MM.1S (cell line): ENCODE measurements at regions not wholly inside any gene's neighbourhood (a gene's known extent, or its start where the extent isn't known, plus 50 kb on each side); places are given as distances from the start of the nearest gene placed in this dataset.

Experiments used
- DNase-seq: peaks from one replicate; pipeline ENCODE4 v3.0.0-alpha.2; 2015
- H2AFZ ChIP-seq: fragments of 300-600 bp; sonication (generic); 2 replicates; pipeline ENCODE4 v1.6.0; 2016; ENCODE audit warnings: antibody characterized with exemption, low read length
- H3F3A ChIP-seq: fragments of 300-600 bp; sonication (generic); 2 replicates; pipeline ENCODE4 v1.6.1; 2016; ENCODE audit warnings: mild to moderate bottlenecking, antibody characterized with exemption, low read length, moderate library complexity, mixed read lengths; ENCODE audit not compliant: insufficient read depth
- H3K27ac ChIP-seq: fragments of 300-600 bp; sonication (generic); 2 replicates; pipeline ENCODE4 v1.5.1; 2016; ENCODE audit warnings: mild to moderate bottlenecking, low read length
- H3K27me3 ChIP-seq: fragments of 300-600 bp; sonication (generic); replicated peaks from 2 replicates; pipeline ENCODE4 v1.6.0; 2016; ENCODE audit warnings: low read length; ENCODE audit not compliant: insufficient read depth
- H3K36me3 ChIP-seq: fragments of 300-600 bp; sonication (generic); replicated peaks from 2 replicates; pipeline ENCODE4 v1.6.1; 2016; ENCODE audit warnings: mild to moderate bottlenecking, low read length, mixed read lengths; ENCODE audit not compliant: insufficient read depth
- H3K4me1 ChIP-seq: fragments of 300-600 bp; sonication (generic); 2 replicates; pipeline ENCODE4 v1.6.1; 2016; ENCODE audit warnings: low read length, mixed read lengths
- H3K4me2 ChIP-seq: fragments of 300-600 bp; sonication (generic); 2 replicates; pipeline ENCODE4 v1.6.0; 2016; ENCODE audit warnings: low read depth, low read length
- H3K4me3 ChIP-seq: fragments of 300-600 bp; sonication (generic); 2 replicates; pipeline ENCODE4 v1.5.1; 2016; ENCODE audit warnings: low read length, mixed read lengths
- H3K79me2 ChIP-seq: fragments of 300-600 bp; sonication (generic); 2 replicates; pipeline ENCODE4 v1.6.1; 2016; ENCODE audit warnings: mixed run types, low read length, mixed read lengths
- H3K9ac ChIP-seq: fragments of 300-600 bp; sonication (generic); 2 replicates; pipeline ENCODE4 v1.6.1; 2016; ENCODE audit warnings: low read length, mixed read lengths
- H3K9me2 ChIP-seq: fragments of 300-600 bp; sonication (generic); replicated peaks from 2 replicates; pipeline ENCODE4 v1.6.1; 2016; ENCODE audit warnings: mild to moderate bottlenecking, low read length, mixed read lengths; ENCODE audit not compliant: insufficient read depth
- H3K9me3 ChIP-seq: fragments of 300-600 bp; sonication (generic); replicated peaks from 2 replicates; pipeline ENCODE4 v1.6.1; 2016; ENCODE audit warnings: mild to moderate bottlenecking, low read length, mixed read lengths; ENCODE audit not compliant: insufficient read depth
- H4K20me1 ChIP-seq: fragments of 300-600 bp; sonication (generic); 2 replicates; pipeline ENCODE4 v1.6.1; 2016; ENCODE audit warnings: mild to moderate bottlenecking, low read length, moderate library complexity, mixed read lengths; ENCODE audit not compliant: insufficient read depth
- CTCF ChIP-seq: fragments of 300-600 bp; sonication (generic); IDR thresholded peaks from 2 replicates; pipeline ENCODE4 v1.5.1; 2016; ENCODE audit warnings: antibody characterized with exemption, low read length, mixed read lengths
- EZH2 ChIP-seq: fragments of 300-600 bp; sonication (generic); optimal IDR thresholded peaks from 2 replicates; pipeline ENCODE3; 2017; ENCODE audit warnings: low read depth, mild to moderate bottlenecking, antibody characterized with exemption, low read length, mixed read lengths
- EZH2phosphoT487 ChIP-seq: fragments of 300-600 bp; sonication (generic); IDR thresholded peaks from 2 replicates; pipeline ENCODE4 v1.6.1; 2018; ENCODE audit warnings: antibody characterized with exemption, low read length

GRCh38 chr16:54510685-54511221 lies 224.2 kb upstream of the IRX3 start:
- Histone ChIP-seq H3F3A (no peaks in the 10 kb centered on the region), H3K4me3 (no peak overlapping the region), H4K20me1 (no peaks in the 10 kb centered on the region), H3K9ac (no peak overlapping the region), H3K4me1 (no peaks in the 10 kb centered on the region), H3K9me2 (no peaks in the 10 kb centered on the region), H2AFZ (no peak overlapping the region), H3K36me3 (no peaks in the 10 kb centered on the region), H3K79me2 (no peaks in the 10 kb centered on the region), H3K9me3 (no peaks in the 10 kb centered on the region), H3K27me3 (no peaks in the 10 kb centered on the region), H3K27ac (no peak overlapping the region), H3K4me2 (no peak overlapping the region)
- TF ChIP-seq CTCF (no peak), EZH2 (no peak), EZH2phosphoT487 (no peak)
- DNase-seq, result no peak

GRCh38 chr16:54509456-54509855 lies 222.9 kb upstream of the IRX3 start:
- no peak overlapping the region for H3K27ac ChIP-seq
- H3K27me3 ChIP-seq, result no peaks in the 10 kb centered on the region

GRCh38 chr16:54508351-54508750 lies 221.8 kb upstream of the IRX3 start:
- Histone ChIP-seq H3K79me2 (no peaks in the 10 kb centered on the region), H3K9ac (no peak overlapping the region), H3K27me3 (no peaks in the 10 kb centered on the region), H4K20me1 (no peaks in the 10 kb centered on the region), H3K4me3 (no peak overlapping the region), H3F3A (no peaks in the 10 kb centered on the region), H3K4me1 (no peaks in the 10 kb centered on the region), H3K9me2 (no peaks in the 10 kb centered on the region), H3K27ac (no peak overlapping the region), H3K36me3 (no peaks in the 10 kb centered on the region), H3K9me3 (no peaks in the 10 kb centered on the region), H2AFZ (no peak overlapping the region), H3K4me2 (no peak overlapping the region)
- TF ChIP-seq EZH2phosphoT487 (no peak), EZH2 (no peak), CTCF (no peak)
- DNase-seq, result no peak

More at GRCh38 chr16:54509456-54509855, 222.9 kb upstream of the IRX3 start:
- no peak overlapping the region for H2AFZ ChIP-seq
- no peaks in the 10 kb centered on the region for H3K36me3 ChIP-seq
- TF ChIP-seq EZH2phosphoT487, result no peak
- TF ChIP-seq CTCF, result no peak
- TF ChIP-seq EZH2, result no peak
- H3K9ac ChIP-seq, result no peak overlapping the region
- DNase-seq, result no peak
- H3K79me2 ChIP-seq, result no peaks in the 10 kb centered on the region
- no peaks in the 10 kb centered on the region for H4K20me1 ChIP-seq
- no peak overlapping the region for H3K4me2 ChIP-seq
- H3K9me3 ChIP-seq, result no peaks in the 10 kb centered on the region
- H3K4me1 ChIP-seq, result no peaks in the 10 kb centered on the region
- H3K9me2 ChIP-seq, result no peaks in the 10 kb centered on the region
- H3K4me3 ChIP-seq, result no peak overlapping the region
- no peaks in the 10 kb centered on the region for H3F3A ChIP-seq
